22Rv1 (cell line): ENCODE measurements at regions not wholly inside any gene's neighbourhood (a gene's known extent, or its start where the extent isn't known, plus 50 kb on each side); places are given as distances from the start of the nearest gene placed in this dataset.

Experiments used
- H3K27ac ChIP-seq: fragments of 450-650 bp; 2 replicates; pipeline ENCODE4 v1.5.1; 2017
- ZFX ChIP-seq: fragments of 450-650 bp; IDR thresholded peaks from 2 replicates; pipeline ENCODE4 v1.6.1; 2017; ENCODE audit warnings: antibody characterized with exemption, borderline replicate concordance
- TF ChIP-seq, protein P1 (sequence below): fragments of 450-650 bp; IDR thresholded peaks from 2 replicates; pipeline ENCODE4 v1.5.1; 2017; ENCODE audit warnings: mild to moderate bottlenecking

GRCh38 chr3:176969066-176969465, 228.2 kb downstream of the TBL1XR1 start:
- no peak overlapping the region for H3K27ac ChIP-seq
- TF ChIP-seq, protein P1, sequence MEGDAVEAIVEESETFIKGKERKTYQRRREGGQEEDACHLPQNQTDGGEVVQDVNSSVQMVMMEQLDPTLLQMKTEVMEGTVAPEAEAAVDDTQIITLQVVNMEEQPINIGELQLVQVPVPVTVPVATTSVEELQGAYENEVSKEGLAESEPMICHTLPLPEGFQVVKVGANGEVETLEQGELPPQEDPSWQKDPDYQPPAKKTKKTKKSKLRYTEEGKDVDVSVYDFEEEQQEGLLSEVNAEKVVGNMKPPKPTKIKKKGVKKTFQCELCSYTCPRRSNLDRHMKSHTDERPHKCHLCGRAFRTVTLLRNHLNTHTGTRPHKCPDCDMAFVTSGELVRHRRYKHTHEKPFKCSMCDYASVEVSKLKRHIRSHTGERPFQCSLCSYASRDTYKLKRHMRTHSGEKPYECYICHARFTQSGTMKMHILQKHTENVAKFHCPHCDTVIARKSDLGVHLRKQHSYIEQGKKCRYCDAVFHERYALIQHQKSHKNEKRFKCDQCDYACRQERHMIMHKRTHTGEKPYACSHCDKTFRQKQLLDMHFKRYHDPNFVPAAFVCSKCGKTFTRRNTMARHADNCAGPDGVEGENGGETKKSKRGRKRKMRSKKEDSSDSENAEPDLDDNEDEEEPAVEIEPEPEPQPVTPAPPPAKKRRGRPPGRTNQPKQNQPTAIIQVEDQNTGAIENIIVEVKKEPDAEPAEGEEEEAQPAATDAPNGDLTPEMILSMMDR = no peak
- no peak for TF ChIP-seq ZFX

DNA sequence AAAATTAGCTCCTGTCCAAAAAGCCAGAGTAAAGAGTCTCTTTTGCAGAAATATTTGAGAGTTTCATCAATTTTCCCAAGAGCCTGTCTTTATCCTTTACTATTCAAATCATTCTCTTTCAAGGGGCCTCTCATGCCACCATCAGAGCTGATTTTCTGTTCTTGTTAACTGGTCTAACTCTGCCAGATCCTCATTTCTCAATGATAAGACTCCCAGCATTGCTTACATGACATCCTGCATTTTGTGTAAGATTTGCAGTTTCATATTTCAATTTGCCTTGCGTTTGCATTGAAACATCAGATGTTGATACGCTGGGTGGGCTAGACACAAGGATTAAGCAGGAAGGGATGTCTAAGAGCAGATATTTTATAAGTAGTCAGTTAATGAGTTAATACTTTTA, 228.7 kb downstream of the TBL1XR1 start:
- H3K27ac ChIP-seq = no peak overlapping the region
- TF ChIP-seq ZFX = no peak
- TF ChIP-seq, protein P1 = no peak

DNA sequence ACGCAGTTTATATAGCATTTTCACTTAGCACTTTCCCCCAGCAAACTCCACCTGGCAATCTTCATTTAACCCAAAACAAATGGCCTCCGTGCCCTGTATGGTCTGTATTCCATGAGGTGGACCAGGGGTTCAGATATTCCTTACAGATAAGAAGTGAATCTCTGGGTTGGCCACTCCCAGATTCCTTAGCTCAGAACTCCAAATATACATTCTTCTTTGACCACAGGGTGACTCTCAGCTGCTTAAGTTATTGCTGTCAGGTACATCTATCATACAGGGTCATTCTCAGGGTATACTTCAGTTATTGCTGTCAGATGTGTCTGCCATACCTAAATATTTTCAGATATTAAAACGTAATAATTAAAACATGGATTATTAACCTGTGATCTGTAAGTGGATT, 229.8 kb downstream of the TBL1XR1 start:
- no peak overlapping the region for H3K27ac ChIP-seq
- TF ChIP-seq ZFX = no peak
- TF ChIP-seq, protein P1 = no peak

DNA sequence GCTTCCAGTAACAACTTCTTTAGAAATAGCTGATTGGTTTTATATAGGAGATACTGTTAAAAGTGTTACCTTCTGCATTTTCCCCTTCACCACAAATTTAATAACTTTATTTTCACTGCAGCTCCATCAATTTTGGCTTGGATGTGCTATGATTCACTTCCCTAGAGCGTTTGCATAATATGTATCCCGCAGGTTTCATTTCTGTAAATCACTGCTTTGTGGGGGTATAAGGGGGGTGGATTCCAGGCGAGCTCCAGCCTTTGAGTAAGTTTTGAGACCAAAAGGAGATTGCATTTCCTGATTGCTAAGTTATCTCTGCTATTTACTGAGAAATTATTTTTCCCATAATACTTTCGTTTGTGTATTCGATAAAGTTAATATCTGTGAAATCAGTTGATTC, 232.6 kb downstream of the TBL1XR1 start:
- H3K27ac ChIP-seq = no peak overlapping the region
- TF ChIP-seq, protein P1 = no peak
- no peak for TF ChIP-seq ZFX

GRCh38 chr3:176961916-176962315, 235.4 kb downstream of the TBL1XR1 start:
- TF ChIP-seq, protein P1 = no peak
- TF ChIP-seq ZFX = no peak
- no peak overlapping the region for H3K27ac ChIP-seq

DNA sequence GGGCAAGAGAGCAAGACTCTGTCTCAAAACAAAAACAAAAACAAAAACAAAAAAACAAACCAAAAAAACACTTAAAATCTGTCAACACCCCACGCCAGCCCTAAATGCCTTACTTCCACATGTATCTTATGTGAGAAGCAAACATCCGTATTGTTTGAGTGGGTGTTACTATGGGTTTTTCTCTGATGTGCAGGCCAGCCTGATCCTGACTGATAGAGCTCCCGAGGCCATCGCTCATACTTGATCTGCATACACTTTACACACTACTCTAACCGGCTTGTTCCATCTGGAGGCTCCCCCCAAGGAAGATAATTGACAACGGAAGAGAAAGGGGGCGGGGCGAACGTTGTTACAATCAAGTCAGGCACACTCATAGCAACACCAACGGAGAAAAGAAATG, 237.4 kb downstream of the TBL1XR1 start:
- no peak for TF ChIP-seq ZFX
- TF ChIP-seq, protein P1 = no peak
- no peak overlapping the region for H3K27ac ChIP-seq

DNA sequence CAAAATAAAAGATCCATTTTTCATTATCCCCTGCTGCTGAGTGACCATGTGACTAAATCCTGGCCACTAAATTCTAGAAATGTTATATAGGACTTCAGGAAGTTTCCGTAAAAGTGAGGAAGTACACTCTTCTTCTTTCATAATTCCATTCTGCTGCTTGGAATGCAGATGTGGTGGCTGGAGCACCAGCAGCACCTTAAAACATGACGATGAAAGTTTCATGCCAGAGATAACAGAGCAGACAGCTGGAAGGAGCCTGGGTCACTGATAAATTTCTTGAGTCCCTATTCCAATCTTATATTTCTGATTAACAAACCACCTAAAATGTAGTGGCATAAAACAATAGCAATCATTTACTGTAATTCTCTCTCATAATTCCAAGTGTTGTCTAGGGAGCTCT, 238.7 kb downstream of the TBL1XR1 start:
- no peak overlapping the region for H3K27ac ChIP-seq
- TF ChIP-seq, protein P1 = no peak
- TF ChIP-seq ZFX = no peak
